ENCODE measurements at regions not wholly inside any gene's neighbourhood (a gene's known extent, or its start where the extent isn't known, plus 50 kb on each side); places are given as distances from the start of the nearest gene placed in this dataset.
"Not testable (repeated sequence)": the region's sequence is repeated elsewhere in the genome, so short reads cannot be mapped to it uniquely, and the experiment has no call there.

DNA sequence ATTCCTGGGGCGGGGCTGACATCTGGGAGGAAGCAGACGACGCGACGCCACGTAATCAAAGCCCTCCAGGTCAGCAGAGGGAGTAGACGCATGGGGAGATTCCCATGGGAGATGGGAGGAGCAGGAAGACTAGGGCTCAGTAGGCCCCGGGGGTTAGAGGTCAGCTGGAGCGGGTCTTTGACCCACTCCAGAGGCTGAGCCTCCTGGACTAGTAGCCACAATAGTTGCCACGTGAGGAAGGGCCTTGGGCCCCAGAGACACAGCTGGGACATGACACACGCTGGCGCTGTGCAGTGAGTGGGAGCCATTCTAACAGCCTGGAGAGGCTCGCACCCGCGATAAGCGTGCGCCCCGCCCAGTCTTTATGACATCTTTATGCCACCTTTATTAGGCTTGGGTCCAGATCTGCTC is 95.7 kb upstream of the AMZ2 start:
- CTCF ChIA-PET: no interaction called here
- no peaks in the 10 kb centered on the region for H3K27me3 ChIP-seq (ENCODE audit: insufficient read depth, low read depth)
- no peaks in the 10 kb centered on the region for H3K9me3 ChIP-seq (ENCODE audit: insufficient read depth, low read depth)
- H3K27ac ChIP-seq: no peak overlapping the region
- H3K4me3 ChIP-seq: no peak overlapping the region
- H3K36me3 ChIP-seq (ENCODE audit: low read depth): no peaks in the 10 kb centered on the region
- H3K79me2 ChIP-seq (ENCODE audit: low read depth): no peaks in the 10 kb centered on the region
- H4K20me1 ChIP-seq (ENCODE audit: insufficient read depth): no peaks in the 10 kb centered on the region
- no peak for DNase-seq
- POLR2A ChIA-PET (ENCODE audit: unreplicated experiment): no interaction called here
- no peak overlapping the region for H2AFZ ChIP-seq
- intact Hi-C loops (cut with micrococcal nuclease; ENCODE audit: unreplicated experiment): no loop called here
- TF ChIP-seq, protein P1, sequence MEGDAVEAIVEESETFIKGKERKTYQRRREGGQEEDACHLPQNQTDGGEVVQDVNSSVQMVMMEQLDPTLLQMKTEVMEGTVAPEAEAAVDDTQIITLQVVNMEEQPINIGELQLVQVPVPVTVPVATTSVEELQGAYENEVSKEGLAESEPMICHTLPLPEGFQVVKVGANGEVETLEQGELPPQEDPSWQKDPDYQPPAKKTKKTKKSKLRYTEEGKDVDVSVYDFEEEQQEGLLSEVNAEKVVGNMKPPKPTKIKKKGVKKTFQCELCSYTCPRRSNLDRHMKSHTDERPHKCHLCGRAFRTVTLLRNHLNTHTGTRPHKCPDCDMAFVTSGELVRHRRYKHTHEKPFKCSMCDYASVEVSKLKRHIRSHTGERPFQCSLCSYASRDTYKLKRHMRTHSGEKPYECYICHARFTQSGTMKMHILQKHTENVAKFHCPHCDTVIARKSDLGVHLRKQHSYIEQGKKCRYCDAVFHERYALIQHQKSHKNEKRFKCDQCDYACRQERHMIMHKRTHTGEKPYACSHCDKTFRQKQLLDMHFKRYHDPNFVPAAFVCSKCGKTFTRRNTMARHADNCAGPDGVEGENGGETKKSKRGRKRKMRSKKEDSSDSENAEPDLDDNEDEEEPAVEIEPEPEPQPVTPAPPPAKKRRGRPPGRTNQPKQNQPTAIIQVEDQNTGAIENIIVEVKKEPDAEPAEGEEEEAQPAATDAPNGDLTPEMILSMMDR (conservative IDR thresholded peaks at IDR 0.05): no peak
- no peak for TF ChIP-seq EZH2 (IDR thresholded peaks at IDR 0.05; ENCODE audit: low read depth)
- no peak overlapping the region for H3K4me2 ChIP-seq
- no peaks in the 10 kb centered on the region for H3K9me2 ChIP-seq (ENCODE audit: insufficient read depth)
- H3K4me1 ChIP-seq (replicated peaks; ENCODE audit: insufficient read depth): 0 out of 2 replicates have a peak, but pooled peaks cover 4% of the 10 kb centered on the region
- no TSS peak for BruUV-seq (replicated peaks)
- no peaks in the 10 kb centered on the region for H3F3A ChIP-seq (ENCODE audit: insufficient read depth, low read depth)

DNA sequence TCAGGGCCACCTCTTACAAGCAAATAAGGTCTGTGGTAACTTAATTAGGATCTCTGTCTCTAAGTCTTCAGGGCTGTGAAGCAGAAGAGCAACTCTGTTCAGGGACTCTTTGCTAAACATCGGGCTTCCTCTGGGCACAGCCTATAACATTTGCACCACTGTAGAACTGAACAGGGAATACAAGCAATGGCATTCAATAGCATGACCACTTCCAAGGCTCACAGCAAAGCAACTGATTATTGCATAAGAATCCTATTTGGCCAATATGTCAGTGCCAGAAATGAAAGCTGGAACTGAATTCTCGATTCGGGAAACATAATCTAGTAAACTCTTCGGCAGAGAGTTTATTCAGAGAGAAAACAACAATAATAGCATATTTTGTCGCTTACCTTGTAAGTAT is 92.2 kb upstream of the AMZ2 start:
- intact Hi-C loops (cut with micrococcal nuclease; ENCODE audit: unreplicated experiment): no loop called here
- TF ChIP-seq EZH2 (IDR thresholded peaks at IDR 0.05; ENCODE audit: low read depth): no peak
- Histone ChIP-seq H3K27ac (no peak overlapping the region), H3K4me2 (no peak overlapping the region), H4K20me1 (ENCODE audit: insufficient read depth) (no peaks in the 10 kb centered on the region), H3K79me2 (ENCODE audit: low read depth) (no peaks in the 10 kb centered on the region), H3F3A (ENCODE audit: insufficient read depth, low read depth) (no peaks in the 10 kb centered on the region), H3K9me2 (ENCODE audit: insufficient read depth) (no peaks in the 10 kb centered on the region), H3K4me1 (replicated peaks; ENCODE audit: insufficient read depth) (no peaks in the 10 kb centered on the region), H3K4me3 (no peak overlapping the region), H3K36me3 (ENCODE audit: low read depth) (no peaks in the 10 kb centered on the region), H2AFZ (no peak overlapping the region), H3K9me3 (ENCODE audit: insufficient read depth, low read depth) (no peaks in the 10 kb centered on the region), H3K27me3 (ENCODE audit: insufficient read depth, low read depth) (no peaks in the 10 kb centered on the region)
- no TSS peak for BruUV-seq (replicated peaks)
- CTCF ChIA-PET: no interaction called here
- no peak for DNase-seq
- POLR2A ChIA-PET (ENCODE audit: unreplicated experiment): no interaction called here

DNA sequence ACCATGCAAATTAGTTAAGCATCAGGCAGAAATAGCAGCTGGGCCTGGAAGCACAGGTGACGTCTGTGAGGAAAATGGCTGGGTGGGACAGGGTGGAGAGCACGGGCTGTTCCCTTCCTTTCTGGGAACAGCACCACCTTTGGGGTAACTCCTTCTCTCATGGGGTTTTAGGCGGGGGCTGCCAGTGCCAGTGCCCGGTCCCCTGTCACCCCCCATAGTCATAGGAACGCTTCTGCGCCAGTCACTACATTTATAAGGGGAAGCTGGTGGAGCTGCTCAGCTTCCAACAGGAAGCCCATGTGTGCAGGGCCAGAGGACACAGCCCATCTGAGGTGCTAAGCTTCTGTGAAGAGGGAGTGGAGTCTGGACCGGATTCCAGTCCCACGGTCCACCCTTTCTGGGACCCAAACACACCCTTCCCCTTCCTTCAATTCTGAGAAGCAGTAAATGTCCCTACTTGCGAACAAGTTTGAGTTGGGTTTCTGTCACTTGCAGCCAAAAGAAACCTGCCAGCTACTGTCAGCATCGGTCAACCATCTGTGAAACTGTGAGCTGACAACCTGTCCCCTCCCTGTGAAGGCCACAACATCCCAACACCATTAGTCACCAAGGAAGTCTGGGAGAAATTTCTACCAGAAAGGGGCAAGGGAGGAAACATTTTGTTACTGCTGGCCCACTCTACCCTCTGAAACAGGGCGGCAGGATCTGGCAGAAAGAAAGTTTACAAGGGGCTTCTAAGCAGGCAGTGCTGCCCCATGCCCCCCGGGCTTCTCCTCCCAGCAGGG is 86.0 kb upstream of the AMZ2 start:
- H3K4me1 ChIP-seq (replicated peaks; ENCODE audit: insufficient read depth): peaks cover 13% of the 10 kb centered on the region
- H3K79me2 ChIP-seq (ENCODE audit: low read depth): no peaks in the 10 kb centered on the region
- CTCF ChIA-PET: no interaction called here
- peak overlapping the region; percentile 45 for H3K27ac ChIP-seq
- no peaks in the 10 kb centered on the region for H3F3A ChIP-seq (ENCODE audit: insufficient read depth, low read depth)
- H2AFZ ChIP-seq: no peak overlapping the region; the same call in 1 of the 2 replicates
- intact Hi-C loops (cut with micrococcal nuclease; ENCODE audit: unreplicated experiment): no loop called here
- peak; percentile 35 to 72 for DNase-seq
- peak overlapping the region; percentile 40 for H3K4me2 ChIP-seq
- no peaks in the 10 kb centered on the region for H3K36me3 ChIP-seq (ENCODE audit: low read depth)
- H3K4me3 ChIP-seq: no peak overlapping the region
- no peak for TF ChIP-seq EZH2 (IDR thresholded peaks at IDR 0.05; ENCODE audit: low read depth)
- TF ChIP-seq, protein P1 (conservative IDR thresholded peaks at IDR 0.05): no peak
- H3K9me2 ChIP-seq (ENCODE audit: insufficient read depth): no peaks in the 10 kb centered on the region
- H3K9me3 ChIP-seq (ENCODE audit: insufficient read depth, low read depth): no peaks in the 10 kb centered on the region
- POLR2A ChIA-PET (ENCODE audit: unreplicated experiment): no interaction called here
- TSS peak; percentile 16 for BruUV-seq (replicated peaks)
- H3K27me3 ChIP-seq (ENCODE audit: insufficient read depth, low read depth): no peaks in the 10 kb centered on the region
- H4K20me1 ChIP-seq (ENCODE audit: insufficient read depth): no peaks in the 10 kb centered on the region

DNA sequence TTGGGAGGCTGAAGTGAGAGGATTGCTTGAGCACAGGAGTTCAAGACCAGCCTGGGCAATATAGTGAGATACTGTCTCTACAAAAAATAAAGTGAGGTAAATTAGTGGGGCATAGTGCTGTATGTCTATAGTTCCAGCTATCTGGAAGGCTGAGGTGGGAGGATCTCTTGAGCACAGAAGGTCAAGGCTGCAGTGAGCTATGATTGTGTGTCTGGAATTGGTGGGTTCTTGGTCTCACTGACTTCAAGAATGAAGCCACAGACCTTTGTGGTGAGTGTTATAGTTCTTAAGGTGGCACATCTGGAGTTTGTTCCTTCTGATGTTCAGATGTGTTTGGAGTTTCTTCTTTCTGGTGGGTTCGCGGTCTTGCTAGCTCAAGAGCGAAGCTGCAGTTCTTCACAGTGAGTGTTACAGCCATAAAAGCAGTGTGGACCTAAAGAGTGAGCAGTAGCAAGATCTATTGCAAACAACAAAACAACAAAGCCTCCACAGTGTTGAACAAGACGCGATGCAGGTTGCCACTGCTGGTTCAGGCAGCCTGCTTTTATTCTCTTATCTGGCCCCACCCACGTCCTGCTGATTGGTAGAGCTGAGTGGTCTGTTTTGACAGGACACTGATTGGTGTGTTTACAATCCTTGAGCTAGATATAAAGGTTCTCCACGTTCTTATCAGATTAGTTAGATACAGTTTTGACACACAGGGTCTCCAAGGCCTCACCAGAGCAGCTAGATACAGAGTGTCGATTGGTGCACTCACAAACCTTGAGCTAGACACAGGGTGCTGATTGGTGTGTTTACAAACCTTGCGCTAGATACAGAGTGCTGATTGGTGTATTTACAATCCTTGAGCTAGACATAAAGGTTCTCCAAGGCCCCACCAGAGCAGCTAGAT is 79.3 kb upstream of the AMZ2 start:
- H3K9me3 ChIP-seq (ENCODE audit: insufficient read depth, low read depth); H4K20me1 ChIP-seq (ENCODE audit: insufficient read depth); intact Hi-C loops (cut with micrococcal nuclease; ENCODE audit: unreplicated experiment); BruUV-seq (replicated peaks); H3K27ac ChIP-seq; H3K4me2 ChIP-seq; H3K9me2 ChIP-seq (ENCODE audit: insufficient read depth); H3K4me3 ChIP-seq; H3K79me2 ChIP-seq (ENCODE audit: low read depth); H3K27me3 ChIP-seq (ENCODE audit: insufficient read depth, low read depth); DNase-seq; H3F3A ChIP-seq (ENCODE audit: insufficient read depth, low read depth); POLR2A ChIA-PET (ENCODE audit: unreplicated experiment); H3K36me3 ChIP-seq (ENCODE audit: low read depth); H3K4me1 ChIP-seq (replicated peaks; ENCODE audit: insufficient read depth); H2AFZ ChIP-seq: not testable (repeated sequence)
- CTCF ChIA-PET: interaction anchor here (0.6 kb wide), 1 partner anchor 185 kb away, joined by 16 read pairs; no protein-coding TSS in a partner anchor

DNA sequence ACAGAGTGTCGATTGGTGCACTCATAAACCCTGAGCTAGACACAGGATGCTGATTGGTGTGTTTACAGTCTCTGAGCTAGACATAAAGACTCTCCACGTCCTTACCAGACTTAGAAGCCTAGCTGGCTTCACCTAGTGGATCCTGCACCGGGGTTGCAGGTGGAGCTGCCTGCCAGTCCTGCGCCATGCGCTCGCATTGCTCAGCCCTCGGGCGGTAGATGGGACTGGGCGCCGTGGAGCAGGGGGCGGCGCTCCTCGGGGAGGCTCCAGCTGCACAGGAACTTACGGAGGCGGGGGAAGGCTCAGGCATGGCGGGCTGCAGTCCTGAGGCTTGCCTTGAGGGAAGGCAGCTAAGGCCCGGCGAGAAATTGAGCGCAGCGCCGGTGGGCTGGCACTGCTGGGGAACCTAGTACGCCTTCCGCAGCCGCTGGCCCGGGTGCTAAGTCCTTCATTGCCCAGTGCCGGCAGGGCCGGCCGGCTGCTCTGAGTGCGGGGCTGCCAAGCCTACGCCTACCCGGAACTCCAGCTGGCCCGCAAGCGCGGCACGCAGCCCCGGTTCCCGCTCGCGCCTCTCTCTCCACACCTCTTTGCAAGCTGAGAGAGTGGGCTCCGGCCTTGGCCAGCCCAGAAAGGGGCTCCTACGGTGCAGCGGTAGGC is 78.5 kb upstream of the AMZ2 start:
- H3K36me3 ChIP-seq (ENCODE audit: low read depth); BruUV-seq (replicated peaks); H3K27me3 ChIP-seq (ENCODE audit: insufficient read depth, low read depth); H3K4me1 ChIP-seq (replicated peaks; ENCODE audit: insufficient read depth); H3K4me3 ChIP-seq; intact Hi-C loops (cut with micrococcal nuclease; ENCODE audit: unreplicated experiment); H3F3A ChIP-seq (ENCODE audit: insufficient read depth, low read depth); H3K9me3 ChIP-seq (ENCODE audit: insufficient read depth, low read depth); DNase-seq; H3K79me2 ChIP-seq (ENCODE audit: low read depth); POLR2A ChIA-PET (ENCODE audit: unreplicated experiment); H2AFZ ChIP-seq; H3K9me2 ChIP-seq (ENCODE audit: insufficient read depth); H3K27ac ChIP-seq; H4K20me1 ChIP-seq (ENCODE audit: insufficient read depth); H3K4me2 ChIP-seq: not testable (repeated sequence)
- CTCF ChIA-PET: interaction anchor here (0.6 kb wide), 1 partner anchor 184 kb away, joined by 16 read pairs; no protein-coding TSS in a partner anchor

All from PC-9 (cell line).